GM18867 (cell line): ENCODE measurements at regions not wholly inside any gene's neighbourhood (a gene's known extent, or its start where the extent isn't known, plus 50 kb on each side); places are given as distances from the start of the nearest gene placed in this dataset.
"Not testable (repeated sequence)": the region's sequence is repeated elsewhere in the genome, so short reads cannot be mapped to it uniquely, and the experiment has no call there.

Experiments used
- ATAC-seq: cut with Tn5 transposase; IDR thresholded peaks from one replicate; pipeline ENCODE4 v1.9.1; 2021; ENCODE audit warnings: mild to moderate bottlenecking, moderate library complexity; ENCODE audit not compliant: unreplicated experiment

GRCh38 chr2:117339980-117340379 is 474.5 kb upstream of the DDX18 start:
- ATAC-seq, result no peak

GRCh38 chr2:117341690-117342089 is 472.8 kb upstream of the DDX18 start:
- ATAC-seq, result no peak

- ATAC-seq, result no peak
Measured at GRCh38 chr2:117342415-117342814, 472.1 kb upstream of the DDX18 start.

GRCh38 chr2:117349687-117350086 is 464.8 kb upstream of the DDX18 start:
- no peak for ATAC-seq

GRCh38 chr2:117351396-117351795 is 463.1 kb upstream of the DDX18 start:
- ATAC-seq, result no peak

GRCh38 chr2:117359266-117359914 is 455.1 kb upstream of the DDX18 start:
- ATAC-seq, result no peak

- no peak for ATAC-seq
Measured at GRCh38 chr2:117360586-117360985, 453.9 kb upstream of the DDX18 start.

GRCh38 chr2:117378653-117379052 is 435.8 kb upstream of the DDX18 start:
- peak; percentile 88 for ATAC-seq

GRCh38 chr2:117379928-117380327 is 434.6 kb upstream of the DDX18 start:
- ATAC-seq, result no peak

GRCh38 chr2:117383997-117384396 is 430.5 kb upstream of the DDX18 start:
- not testable (repeated sequence) for ATAC-seq

- no peak for ATAC-seq
Measured at GRCh38 chr2:117396161-117396560, 418.3 kb upstream of the DDX18 start.

GRCh38 chr2:117401582-117401981 is 412.9 kb upstream of the DDX18 start:
- no peak for ATAC-seq

- no peak for ATAC-seq
Measured at GRCh38 chr2:117406443-117406842, 408.0 kb upstream of the DDX18 start.

- ATAC-seq, result no peak
Measured at GRCh38 chr2:117407746-117408145, 406.7 kb upstream of the DDX18 start.

- ATAC-seq, result no peak
Measured at GRCh38 chr2:117409443-117409842, 405.0 kb upstream of the DDX18 start.

- ATAC-seq, result no peak
Measured at GRCh38 chr2:117411983-117412382, 402.5 kb upstream of the DDX18 start.

- no peak for ATAC-seq
Measured at GRCh38 chr2:117432746-117433145, 381.7 kb upstream of the DDX18 start.

GRCh38 chr2:117436697-117437096 is 377.8 kb upstream of the DDX18 start:
- no peak for ATAC-seq

GRCh38 chr2:117470311-117471095 is 344.0 kb upstream of the DDX18 start:
- peak; percentile 80 for ATAC-seq

- ATAC-seq, result no peak
Measured at GRCh38 chr2:117481608-117482007, 332.9 kb upstream of the DDX18 start.

GRCh38 chr2:117485588-117485987 is 328.9 kb upstream of the DDX18 start:
- ATAC-seq, result no peak

- ATAC-seq, result no peak
Measured at GRCh38 chr2:117486081-117486480, 328.4 kb upstream of the DDX18 start.
